ENCODE measurements at regions not wholly inside any gene's neighbourhood (a gene's known extent, or its start where the extent isn't known, plus 50 kb on each side); places are given as distances from the start of the nearest gene placed in this dataset.
A peak's percentile ranks its signal among the peaks of the same experiment; 100 is the strongest.

- no peaks in the 10 kb centered on the region for H3K36me3 ChIP-seq (ENCODE audit: insufficient read depth, low read length)
- H4K20me1 ChIP-seq (ENCODE audit: insufficient read depth, low read length), result no peaks in the 10 kb centered on the region
- no peak for TF ChIP-seq CTCF (IDR thresholded peaks at IDR 0.05; ENCODE audit: extremely low read depth, low read depth, low read length)
- no peaks in the 10 kb centered on the region for H3K79me2 ChIP-seq (ENCODE audit: insufficient read depth, low read length)
- no peaks in the 10 kb centered on the region for H3K9me3 ChIP-seq (ENCODE audit: low read depth, low read length)
- no peak for DNase-seq (ENCODE audit: insufficient read length, low spot score, missing footprints)
- H3K4me2 ChIP-seq (ENCODE audit: insufficient read depth, low read length), result no peak overlapping the region
- H3K27me3 ChIP-seq (ENCODE audit: insufficient read depth, low read length), result peaks cover 5% of the 10 kb centered on the region
- H2AFZ ChIP-seq (ENCODE audit: low read length), result no peak overlapping the region
- no peak overlapping the region for H3K4me3 ChIP-seq (ENCODE audit: insufficient read depth, low read length)
- no peaks in the 10 kb centered on the region for H3K4me1 ChIP-seq (ENCODE audit: insufficient read depth, low read length)
- H3K27ac ChIP-seq (ENCODE audit: low read depth, low read length), result no peak overlapping the region
Observed at GRCh38 chr7:116089293-116089692, 58.7 kb upstream of the TFEC start.

GRCh38 chr7:116093516-116094301 is 63.1 kb upstream of the TFEC start:
- Histone ChIP-seq H4K20me1 (ENCODE audit: insufficient read depth, low read length) (no peaks in the 10 kb centered on the region), H3K4me2 (ENCODE audit: insufficient read depth, low read length) (no peak overlapping the region), H3K9me3 (ENCODE audit: low read depth, low read length) (no peaks in the 10 kb centered on the region), H3K79me2 (ENCODE audit: insufficient read depth, low read length) (no peaks in the 10 kb centered on the region), H3K27me3 (ENCODE audit: insufficient read depth, low read length) (no peaks in the 10 kb centered on the region), H3K27ac (ENCODE audit: low read depth, low read length) (no peak overlapping the region), H3K4me3 (ENCODE audit: insufficient read depth, low read length) (no peak overlapping the region), H2AFZ (ENCODE audit: low read length) (peak overlapping the region; percentile 40), H3K36me3 (ENCODE audit: insufficient read depth, low read length) (no peaks in the 10 kb centered on the region), H3K4me1 (ENCODE audit: insufficient read depth, low read length) (no peaks in the 10 kb centered on the region)
- no peak for TF ChIP-seq CTCF (IDR thresholded peaks at IDR 0.05; ENCODE audit: extremely low read depth, low read depth, low read length)
- DNase-seq (ENCODE audit: insufficient read length, low spot score, missing footprints), result no peak

GRCh38 chr7:116095396-116095795 is 64.8 kb upstream of the TFEC start:
- no peaks in the 10 kb centered on the region for H3K79me2 ChIP-seq (ENCODE audit: insufficient read depth, low read length)
- H3K4me3 ChIP-seq (ENCODE audit: insufficient read depth, low read length), result no peak overlapping the region
- H3K9me3 ChIP-seq (ENCODE audit: low read depth, low read length), result no peaks in the 10 kb centered on the region
- no peak overlapping the region for H3K27ac ChIP-seq (ENCODE audit: low read depth, low read length)
- no peak overlapping the region for H2AFZ ChIP-seq (ENCODE audit: low read length)
- no peak for TF ChIP-seq CTCF (IDR thresholded peaks at IDR 0.05; ENCODE audit: extremely low read depth, low read depth, low read length)
- no peaks in the 10 kb centered on the region for H3K4me1 ChIP-seq (ENCODE audit: insufficient read depth, low read length)
- no peaks in the 10 kb centered on the region for H3K36me3 ChIP-seq (ENCODE audit: insufficient read depth, low read length)
- no peaks in the 10 kb centered on the region for H3K27me3 ChIP-seq (ENCODE audit: insufficient read depth, low read length)
- DNase-seq (ENCODE audit: insufficient read length, low spot score, missing footprints), result no peak
- no peaks in the 10 kb centered on the region for H4K20me1 ChIP-seq (ENCODE audit: insufficient read depth, low read length)
- no peak overlapping the region for H3K4me2 ChIP-seq (ENCODE audit: insufficient read depth, low read length)

- Histone ChIP-seq H3K4me3 (ENCODE audit: insufficient read depth, low read length) (no peak overlapping the region), H4K20me1 (ENCODE audit: insufficient read depth, low read length) (no peaks in the 10 kb centered on the region), H3K36me3 (ENCODE audit: insufficient read depth, low read length) (no peaks in the 10 kb centered on the region), H3K4me1 (ENCODE audit: insufficient read depth, low read length) (peaks cover 19% of the 10 kb centered on the region), H3K79me2 (ENCODE audit: insufficient read depth, low read length) (no peaks in the 10 kb centered on the region), H3K4me2 (ENCODE audit: insufficient read depth, low read length) (peak overlapping the region; percentile 1), H3K27ac (ENCODE audit: low read depth, low read length) (peak overlapping the region; percentile 37), H3K9me3 (ENCODE audit: low read depth, low read length) (no peaks in the 10 kb centered on the region), H2AFZ (ENCODE audit: low read length) (no peak overlapping the region), H3K27me3 (ENCODE audit: insufficient read depth, low read length) (no peaks in the 10 kb centered on the region)
- peak; percentile 21 for DNase-seq (ENCODE audit: insufficient read length, low spot score, missing footprints)
- TF ChIP-seq CTCF (IDR thresholded peaks at IDR 0.05; ENCODE audit: extremely low read depth, low read depth, low read length), result peak; percentile 33
Observed at GRCh38 chr7:116097365-116098009, 66.9 kb upstream of the TFEC start.

Measured in osteoblast (primary cell).